Ascending aorta (tissue), 2 donors: ENCODE measurements at regions not wholly inside any gene's neighbourhood (a gene's known extent, or its start where the extent isn't known, plus 50 kb on each side); places are given as distances from the start of the nearest gene placed in this dataset.

ENCODE experiments used
- DNase-seq, 2 donors: peaks; one replicate each; pipeline ENCODE4 v3.0.0-alpha.2; 2019; ENCODE audit warnings: low spot score in 2 of 2
- H3K27ac ChIP-seq, 2 donors: fragments of 200-600 bp; sonication (generic); one replicate each; pipeline ENCODE4 v1.5.1; 2016 to 2017; ENCODE audit warnings: mild to moderate bottlenecking in 1 of 2
- H3K27me3 ChIP-seq: fragments of 200-600 bp; sonication (generic); one replicate; pipeline ENCODE4 v1.5.1; 2017
- H3K36me3 ChIP-seq, 2 donors: fragments of 200-600 bp; sonication (generic); one replicate each; pipeline ENCODE4 v1.5.1; 2016
- H3K4me1 ChIP-seq, 2 donors: fragments of 200-600 bp; sonication (generic); one replicate each; pipeline ENCODE4 v1.5.1; 2016 to 2017; ENCODE audit warnings: mild to moderate bottlenecking in 1 of 2
- H3K4me3 ChIP-seq, 2 donors: fragments of 200-600 bp; sonication (generic); one replicate each; pipeline ENCODE4 v1.5.1; 2016 to 2017; ENCODE audit warnings: mild to moderate bottlenecking in 1 of 2
- H3K9me3 ChIP-seq, 2 donors: fragments of 200-600 bp; sonication (generic); one replicate each; pipeline ENCODE4 v1.5.1; 2016
- intact Hi-C: fragments of 100-400 bp; cut with DNase I; formaldehyde crosslinking; loops from one replicate; pipeline ENCODE4 v1.15.1; 2023
- TF ChIP-seq, protein P1 (sequence below), 3 experiments: fragments of 200-600 bp in 2 of 3; fragments of 450-650 bp in 1 of 3; sonication (generic) in 2 of 3; IDR thresholded peaks; one replicate each; pipeline ENCODE4 v1.5.1; 2016 to 2019; ENCODE audit warnings: antibody characterized with exemption in 3 of 3, mild to moderate bottlenecking in 1 of 3, moderate library complexity in 1 of 3

DNA sequence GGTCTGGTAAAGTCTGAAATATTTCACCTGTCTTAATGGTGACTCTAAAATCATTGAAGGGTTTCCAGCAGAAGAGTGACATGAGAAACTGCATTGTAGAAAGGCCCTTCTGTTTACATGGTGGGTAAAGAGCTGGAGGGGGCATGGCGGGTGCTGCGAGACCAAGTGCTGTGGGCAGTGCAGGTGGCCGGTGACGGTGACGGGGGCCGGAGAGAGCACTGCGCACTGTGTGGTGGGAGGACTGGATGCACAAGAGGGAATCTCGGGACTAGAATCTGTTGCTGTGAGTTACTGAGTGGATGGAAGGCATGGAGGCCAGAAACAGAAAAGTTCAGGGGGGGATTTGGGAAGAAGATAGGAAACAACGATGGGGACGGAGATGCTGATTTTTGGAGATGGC lies 218.7 kb downstream of the USP6NL start:
- Histone ChIP-seq H3K9me3 (no peaks in the 10 kb centered on the region), H3K4me1 (no peaks in the 10 kb centered on the region), H3K27me3 (no peaks in the 10 kb centered on the region), H3K36me3 (no peaks in the 10 kb centered on the region), H3K27ac (no peak overlapping the region), H3K4me3 (no peak overlapping the region)
- TF ChIP-seq, protein P1, sequence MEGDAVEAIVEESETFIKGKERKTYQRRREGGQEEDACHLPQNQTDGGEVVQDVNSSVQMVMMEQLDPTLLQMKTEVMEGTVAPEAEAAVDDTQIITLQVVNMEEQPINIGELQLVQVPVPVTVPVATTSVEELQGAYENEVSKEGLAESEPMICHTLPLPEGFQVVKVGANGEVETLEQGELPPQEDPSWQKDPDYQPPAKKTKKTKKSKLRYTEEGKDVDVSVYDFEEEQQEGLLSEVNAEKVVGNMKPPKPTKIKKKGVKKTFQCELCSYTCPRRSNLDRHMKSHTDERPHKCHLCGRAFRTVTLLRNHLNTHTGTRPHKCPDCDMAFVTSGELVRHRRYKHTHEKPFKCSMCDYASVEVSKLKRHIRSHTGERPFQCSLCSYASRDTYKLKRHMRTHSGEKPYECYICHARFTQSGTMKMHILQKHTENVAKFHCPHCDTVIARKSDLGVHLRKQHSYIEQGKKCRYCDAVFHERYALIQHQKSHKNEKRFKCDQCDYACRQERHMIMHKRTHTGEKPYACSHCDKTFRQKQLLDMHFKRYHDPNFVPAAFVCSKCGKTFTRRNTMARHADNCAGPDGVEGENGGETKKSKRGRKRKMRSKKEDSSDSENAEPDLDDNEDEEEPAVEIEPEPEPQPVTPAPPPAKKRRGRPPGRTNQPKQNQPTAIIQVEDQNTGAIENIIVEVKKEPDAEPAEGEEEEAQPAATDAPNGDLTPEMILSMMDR (IDR thresholded peaks at IDR 0.05): no peak
- no peak for DNase-seq
- intact Hi-C loops: no loop called here

DNA sequence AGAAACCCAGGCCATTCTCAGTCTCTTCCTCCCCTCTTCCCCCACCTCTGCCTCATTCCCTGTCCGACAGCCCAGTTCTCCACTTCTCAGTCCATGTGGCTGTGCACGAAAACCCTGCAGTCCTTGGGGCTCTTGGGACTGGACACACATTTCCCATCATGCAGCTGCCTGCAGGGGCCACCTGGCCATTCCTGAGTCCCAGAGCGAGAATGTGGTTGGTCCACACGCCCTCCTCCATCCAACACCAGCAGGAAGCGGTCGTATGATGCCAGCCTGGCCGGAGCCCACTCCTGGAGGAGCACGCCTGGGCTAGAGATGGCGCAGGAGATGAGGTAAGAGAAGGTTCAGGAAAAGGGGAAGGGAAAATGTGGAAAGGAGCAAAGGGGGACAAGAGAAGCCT lies 222.5 kb downstream of the USP6NL start:
- no peak for DNase-seq
- intact Hi-C loops: no loop called here
- Histone ChIP-seq H3K27me3 (no peaks in the 10 kb centered on the region), H3K27ac (no peak overlapping the region), H3K9me3 (no peaks in the 10 kb centered on the region), H3K4me3 (no peak overlapping the region), H3K4me1 (no peaks in the 10 kb centered on the region), H3K36me3 (no peaks in the 10 kb centered on the region)
- TF ChIP-seq, protein P1 (IDR thresholded peaks at IDR 0.05): no peak

DNA sequence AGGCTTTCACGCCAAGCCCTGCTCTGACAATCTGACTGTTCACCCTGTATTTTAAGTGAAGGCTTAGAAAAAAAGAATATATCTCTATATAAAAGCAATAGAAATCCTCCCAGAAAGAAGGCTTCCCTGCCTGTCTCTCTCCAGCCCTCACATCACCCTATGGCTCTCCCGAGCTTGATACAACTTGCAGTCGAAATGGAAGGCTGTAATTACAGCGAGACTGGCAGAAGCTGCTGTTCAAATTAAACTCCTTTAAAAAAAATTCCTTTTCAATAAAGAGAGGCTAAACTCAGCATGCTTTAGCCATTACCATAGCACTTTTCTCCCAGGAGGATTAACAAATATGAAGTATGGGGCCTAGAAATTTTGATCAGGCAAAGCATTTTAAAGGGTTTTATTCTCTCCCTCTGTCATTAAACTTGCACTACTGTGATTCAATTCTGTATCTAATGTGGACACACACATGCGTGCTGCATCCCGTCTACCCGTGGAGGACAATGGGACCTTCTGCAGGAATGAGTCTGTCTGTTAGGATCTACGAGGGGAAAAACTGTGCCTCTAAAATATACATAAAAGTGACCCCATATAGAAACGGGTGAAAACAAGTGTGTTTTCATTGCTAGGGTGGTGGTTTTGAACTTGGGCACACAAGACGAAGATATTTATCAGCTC lies 223.8 kb downstream of the USP6NL start:
- Histone ChIP-seq H3K9me3 (no peaks in the 10 kb centered on the region), H3K4me3 (no peak overlapping the region), H3K27ac (no peak overlapping the region), H3K27me3 (no peaks in the 10 kb centered on the region), H3K36me3 (no peaks in the 10 kb centered on the region), H3K4me1 (no peaks in the 10 kb centered on the region)
- DNase-seq: no peak
- intact Hi-C loops: no loop called here
- TF ChIP-seq, protein P1 (IDR thresholded peaks at IDR 0.05): no peak

DNA sequence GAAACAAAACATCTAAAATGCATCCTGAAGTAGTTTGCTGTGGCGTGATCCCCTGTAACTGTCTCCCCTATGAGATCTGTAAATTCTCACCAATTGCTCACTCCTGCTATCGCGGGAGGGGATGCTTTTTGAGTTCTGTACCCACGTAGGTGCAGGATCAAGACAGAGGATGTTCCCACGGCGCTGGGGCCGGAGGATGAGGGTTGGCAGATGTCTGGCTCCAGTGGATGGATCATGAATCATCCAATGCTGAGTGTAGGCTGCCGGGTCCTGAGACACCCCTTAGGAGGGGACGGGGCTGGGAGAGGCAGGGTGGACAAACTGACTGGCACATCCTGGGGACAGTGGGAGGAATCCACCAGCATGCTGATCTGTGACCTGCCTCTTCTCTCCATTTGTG lies 224.4 kb downstream of the USP6NL start:
- intact Hi-C loops: no loop called here
- H3K4me1 ChIP-seq: no peaks in the 10 kb centered on the region
- DNase-seq: no peak
- H3K27ac ChIP-seq: no peak overlapping the region
- TF ChIP-seq, protein P1 (IDR thresholded peaks at IDR 0.05): no peak
- H3K4me3 ChIP-seq: no peak overlapping the region
- no peaks in the 10 kb centered on the region for H3K27me3 ChIP-seq
- H3K9me3 ChIP-seq: no peaks in the 10 kb centered on the region
- H3K36me3 ChIP-seq: no peaks in the 10 kb centered on the region
